Skeletal muscle tissue (tissue), 3 donors: ENCODE measurements at regions not wholly inside any gene's neighbourhood (a gene's known extent, or its start where the extent isn't known, plus 50 kb on each side); places are given as distances from the start of the nearest gene placed in this dataset.

ENCODE experiments used
- H3K27ac ChIP-seq: one replicate; pipeline ENCODE4 v1.7.0; 2013; ENCODE audit warnings: mild to moderate bottlenecking, low read depth, low read length, inconsistent platforms
- H3K27me3 ChIP-seq, 3 donors: one replicate each; pipeline ENCODE4 v1.7.0; 2013; ENCODE audit warnings: low read length in 3 of 3; ENCODE audit not compliant: control insufficient read depth in 3 of 3, insufficient read depth in 3 of 3
- H3K36me3 ChIP-seq, 3 donors: one replicate each; pipeline ENCODE4 v1.7.0; 2013; ENCODE audit warnings: low read length in 3 of 3; ENCODE audit not compliant: control insufficient read depth in 3 of 3, insufficient read depth in 3 of 3
- H3K4me1 ChIP-seq, 3 donors: one replicate each; pipeline ENCODE4 v1.7.0; 2013; ENCODE audit warnings: low read length in 3 of 3, mild to moderate bottlenecking in 3 of 3; ENCODE audit not compliant: control insufficient read depth in 3 of 3, insufficient read depth in 3 of 3
- H3K4me3 ChIP-seq, 3 donors: one replicate each; pipeline ENCODE4 v1.7.0; 2013; ENCODE audit warnings: low read length in 3 of 3
- H3K9ac ChIP-seq, 3 donors: one replicate each; pipeline ENCODE4 v1.7.0; 2013; ENCODE audit warnings: low read length in 3 of 3, mild to moderate bottlenecking in 3 of 3, moderate library complexity in 2 of 3, low read depth in 1 of 3
- H3K9me3 ChIP-seq, 3 donors: one replicate each; pipeline ENCODE4 v1.7.0; 2013; ENCODE audit warnings: low read length in 3 of 3; ENCODE audit not compliant: control insufficient read depth in 3 of 3
- donor health status: Osteomylitis.

- Histone ChIP-seq H3K36me3 (no peaks in the 10 kb centered on the region), H3K27me3 (peaks cover 0 to 10% (median 3%) of the 10 kb centered on the region in 3 donors)
Observed at GRCh38 chr7:155172141-155172540, 102.0 kb downstream of the HTR5A start.

GRCh38 chr7:155173905-155174304 is 103.8 kb downstream of the HTR5A start:
- no peaks in the 10 kb centered on the region for H3K36me3 ChIP-seq
- peaks cover 0 to 10% (median 3%) of the 10 kb centered on the region in 3 donors for H3K27me3 ChIP-seq
- H3K9ac ChIP-seq: no peak overlapping the region
- no peak overlapping the region for H3K27ac ChIP-seq
- no peaks in the 10 kb centered on the region for H3K4me1 ChIP-seq
- H3K4me3 ChIP-seq: no peak overlapping the region
- peaks cover 2 to 3% (median 3%) of the 10 kb centered on the region in 3 donors for H3K9me3 ChIP-seq

More at GRCh38 chr7:155172141-155172540, 102.0 kb downstream of the HTR5A start:
- peaks cover 0 to 3% (median 2%) of the 10 kb centered on the region in 3 donors for H3K9me3 ChIP-seq
- no peak overlapping the region for H3K27ac ChIP-seq
- peaks cover 0 to 2% (median under 1%) of the 10 kb centered on the region in 3 donors for H3K4me1 ChIP-seq
- H3K4me3 ChIP-seq: no peak overlapping the region
- no peak overlapping the region for H3K9ac ChIP-seq

GRCh38 chr7:155178096-155178495 is 108.0 kb downstream of the HTR5A start:
- Histone ChIP-seq H3K4me3 (no peak overlapping the region), H3K36me3 (no peaks in the 10 kb centered on the region), H3K27ac (no peak overlapping the region), H3K27me3 (no peaks in the 10 kb centered on the region), H3K9me3 (peaks cover 2 to 3% (median 3%) of the 10 kb centered on the region in 3 donors), H3K4me1 (no peaks in the 10 kb centered on the region), H3K9ac (no peak overlapping the region)

- H3K36me3 ChIP-seq: no peaks in the 10 kb centered on the region
- peaks cover 11 to 17% (median 17%) of the 10 kb centered on the region in 3 donors for H3K9me3 ChIP-seq
- H3K27me3 ChIP-seq: no peaks in the 10 kb centered on the region
- no peaks in the 10 kb centered on the region for H3K4me1 ChIP-seq
- no peak overlapping the region for H3K9ac ChIP-seq
- no peak overlapping the region for H3K4me3 ChIP-seq
- H3K27ac ChIP-seq: no peak overlapping the region
Observed at GRCh38 chr7:155181768-155182167, 111.6 kb downstream of the HTR5A start.

GRCh38 chr7:155182406-155182970 is 112.4 kb downstream of the HTR5A start:
- H3K9ac ChIP-seq: no peak overlapping the region
- no peak overlapping the region for H3K27ac ChIP-seq
- H3K36me3 ChIP-seq: no peaks in the 10 kb centered on the region
- H3K4me1 ChIP-seq: no peaks in the 10 kb centered on the region
- H3K27me3 ChIP-seq: no peaks in the 10 kb centered on the region
- H3K4me3 ChIP-seq: no peak overlapping the region
- peaks cover 9 to 17% (median 14%) of the 10 kb centered on the region in 3 donors for H3K9me3 ChIP-seq

GRCh38 chr7:155183655-155184054 is 113.5 kb downstream of the HTR5A start:
- Histone ChIP-seq H3K36me3 (no peaks in the 10 kb centered on the region), H3K9me3 (peaks cover 9 to 14% (median 14%) of the 10 kb centered on the region in 3 donors), H3K27me3 (no peaks in the 10 kb centered on the region), H3K27ac (no peak overlapping the region), H3K9ac (no peak overlapping the region), H3K4me1 (peaks cover 0 to 1% (median under 1%) of the 10 kb centered on the region in 3 donors), H3K4me3 (no peak overlapping the region)

GRCh38 chr7:155184923-155185322 is 112.8 kb upstream of the INSIG1 start:
- H3K27me3 ChIP-seq: no peaks in the 10 kb centered on the region
- H3K36me3 ChIP-seq: no peaks in the 10 kb centered on the region
- H3K9me3 ChIP-seq: peaks cover 9 to 14% (median 14%) of the 10 kb centered on the region in 3 donors
- peaks cover 3 to 11% (median 10%) of the 10 kb centered on the region in 3 donors for H3K4me1 ChIP-seq
- no peak overlapping the region for H3K27ac ChIP-seq
- H3K4me3 ChIP-seq: no peak overlapping the region
- no peak overlapping the region for H3K9ac ChIP-seq

GRCh38 chr7:155187061-155187785 is 110.5 kb upstream of the INSIG1 start:
- H3K4me3 ChIP-seq: no peak overlapping the region
- no peaks in the 10 kb centered on the region for H3K36me3 ChIP-seq
- H3K27ac ChIP-seq: no peak overlapping the region
- H3K9me3 ChIP-seq: peaks cover 9 to 14% (median 14%) of the 10 kb centered on the region in 3 donors
- H3K27me3 ChIP-seq: peaks cover 0 to 4% (median 0%) of the 10 kb centered on the region in 3 donors
- H3K4me1 ChIP-seq: peaks cover 3 to 13% (median 11%) of the 10 kb centered on the region in 3 donors
- no peak overlapping the region for H3K9ac ChIP-seq

- no peak overlapping the region for H3K4me3 ChIP-seq
- H3K4me1 ChIP-seq: peaks cover 3 to 13% (median 11%) of the 10 kb centered on the region in 3 donors
- no peak overlapping the region for H3K9ac ChIP-seq
- peaks cover 9 to 14% (median 14%) of the 10 kb centered on the region in 3 donors for H3K9me3 ChIP-seq
- peaks cover 0 to 4% (median 0%) of the 10 kb centered on the region in 3 donors for H3K27me3 ChIP-seq
- H3K36me3 ChIP-seq: no peaks in the 10 kb centered on the region
- no peak overlapping the region for H3K27ac ChIP-seq
Observed at GRCh38 chr7:155188357-155188756, 109.3 kb upstream of the INSIG1 start.
